DMS114 treated with DMSO at 0.1 percent for 48 hours (cell line): ENCODE measurements at regions not wholly inside any gene's neighbourhood (a gene's known extent, or its start where the extent isn't known, plus 50 kb on each side); places are given as distances from the start of the nearest gene placed in this dataset.

Experiments
- DNase-seq: peaks from one replicate; lab custom pipeline; 2025; ENCODE audit not compliant: unreplicated experiment; lab: John Stamatoyannopoulos, UW

- DNase-seq, result no peak
Observed at GRCh38 chr4:37068580-37068979, 176.0 kb upstream of the NWD2 start.

DNA sequence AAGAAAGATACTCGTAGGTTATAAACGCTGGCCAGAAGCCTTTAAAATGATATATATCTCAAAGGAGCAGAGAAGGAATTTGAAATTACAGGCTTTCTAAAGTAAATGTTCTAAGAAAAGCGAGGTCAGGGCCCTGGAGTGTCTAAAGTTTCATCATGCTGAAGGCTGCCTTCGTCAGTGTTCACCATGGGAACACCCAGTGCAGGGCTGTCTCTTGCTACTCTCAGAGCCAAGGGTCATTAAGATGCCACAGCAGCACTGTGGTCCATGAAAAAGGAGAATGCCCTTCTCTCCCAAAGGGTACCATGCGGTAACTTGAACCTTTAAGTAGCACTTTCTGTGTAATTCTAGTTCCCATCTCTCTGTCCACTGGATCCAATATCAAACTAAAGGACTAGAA is 174.5 kb upstream of the NWD2 start:
- no peak for DNase-seq

GRCh38 chr4:37071576-37071975 is 173.0 kb upstream of the NWD2 start:
- no peak for DNase-seq

GRCh38 chr4:37073226-37073840 is 171.2 kb upstream of the NWD2 start:
- DNase-seq, result no peak

- no peak for DNase-seq
Observed at GRCh38 chr4:37082912-37083311, 161.6 kb upstream of the NWD2 start.

DNA sequence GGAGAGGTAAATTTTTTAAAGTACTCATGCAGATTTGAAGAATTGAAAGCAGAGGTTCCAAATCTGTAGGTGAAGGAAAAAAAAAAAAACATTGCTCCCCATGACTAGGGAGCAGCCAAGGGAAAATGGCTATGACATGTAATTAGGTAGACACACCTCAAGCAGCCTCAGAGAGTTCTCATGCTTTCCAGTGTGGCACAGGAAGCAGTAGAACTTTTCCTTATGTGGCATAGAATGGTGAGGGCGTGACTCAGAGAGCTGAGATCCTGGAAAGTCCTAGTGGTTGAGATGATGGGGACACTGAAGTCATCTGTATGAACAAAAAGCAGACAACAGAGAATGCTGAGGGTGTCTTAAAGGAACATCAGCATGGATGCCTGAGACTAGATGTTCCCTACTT is 148.6 kb upstream of the NWD2 start:
- DNase-seq, result no peak

- no peak for DNase-seq
Observed at GRCh38 chr4:37101182-37101581, 143.4 kb upstream of the NWD2 start.

DNA sequence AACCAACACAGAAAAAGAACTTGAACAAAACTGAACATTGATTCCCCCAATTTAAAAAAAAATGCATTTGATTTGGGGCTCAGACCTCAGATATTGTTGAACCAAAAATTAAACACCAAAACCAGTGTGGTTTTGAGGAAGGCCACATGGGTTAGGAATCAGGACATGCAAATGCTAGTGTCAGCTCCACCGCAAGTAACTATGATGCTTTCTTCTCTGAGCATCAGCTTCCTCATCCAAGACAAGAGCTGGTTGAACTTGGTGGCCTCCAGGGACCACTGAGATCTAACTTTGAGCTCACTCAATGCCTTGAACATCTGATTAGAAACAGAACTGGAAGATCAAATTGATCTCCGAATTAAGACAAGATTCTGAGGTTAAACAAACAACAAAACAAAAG is 142.9 kb upstream of the NWD2 start:
- DNase-seq, result no peak

GRCh38 chr4:37109756-37110155 is 134.8 kb upstream of the NWD2 start:
- DNase-seq, result no peak

GRCh38 chr4:37124800-37125199 is 119.7 kb upstream of the NWD2 start:
- no peak for DNase-seq

- no peak for DNase-seq
Observed at GRCh38 chr4:37126051-37126450, 118.5 kb upstream of the NWD2 start.

DNA sequence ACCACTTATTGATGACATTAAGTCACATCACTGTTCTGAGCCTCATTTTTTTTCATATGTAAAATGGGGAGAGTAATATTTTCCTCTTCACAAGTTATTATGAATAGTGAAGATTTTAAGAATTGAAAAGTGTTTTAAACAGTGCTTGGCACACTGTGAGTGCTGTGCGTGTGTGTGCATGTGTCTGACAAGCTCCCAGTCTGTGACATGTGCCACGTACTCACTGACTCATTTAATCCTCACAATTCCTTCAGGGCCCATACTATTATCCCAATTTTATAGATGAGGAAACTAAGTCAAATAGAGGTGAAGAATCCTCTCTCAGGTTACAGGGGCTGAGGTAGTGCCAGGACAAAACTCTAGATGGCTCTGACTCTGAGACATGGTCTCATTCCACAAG is 114.1 kb upstream of the NWD2 start:
- DNase-seq, result no peak

DNA sequence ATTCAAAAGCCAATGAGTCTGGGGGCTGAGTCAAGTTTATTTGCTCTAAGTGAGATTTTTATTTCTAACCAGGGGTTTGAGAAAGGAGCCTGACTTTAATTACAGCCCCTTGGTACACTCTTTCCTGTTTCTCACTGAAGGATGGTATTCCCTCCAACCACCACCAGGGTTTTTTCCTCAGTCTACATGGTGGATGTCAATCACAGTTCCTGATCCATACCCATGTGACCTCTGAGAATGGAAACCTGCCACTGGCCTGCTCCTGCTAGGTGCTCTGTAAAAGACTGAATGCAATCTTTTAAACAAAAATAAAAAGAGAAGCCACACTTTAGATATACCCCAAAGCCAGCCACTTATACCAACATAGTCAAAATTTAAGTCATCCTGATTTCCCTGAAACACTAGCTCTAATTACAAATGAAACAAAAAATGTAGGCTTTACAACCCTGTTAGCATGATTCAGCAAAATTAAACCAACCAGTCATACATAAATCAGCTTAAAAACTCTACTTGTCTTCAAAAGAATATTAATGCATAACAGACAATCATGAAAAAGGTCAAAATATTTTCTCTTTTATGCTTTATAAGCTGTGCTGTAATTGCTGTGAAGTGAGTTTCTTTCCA is 112.1 kb upstream of the NWD2 start:
- no peak for DNase-seq

DNA sequence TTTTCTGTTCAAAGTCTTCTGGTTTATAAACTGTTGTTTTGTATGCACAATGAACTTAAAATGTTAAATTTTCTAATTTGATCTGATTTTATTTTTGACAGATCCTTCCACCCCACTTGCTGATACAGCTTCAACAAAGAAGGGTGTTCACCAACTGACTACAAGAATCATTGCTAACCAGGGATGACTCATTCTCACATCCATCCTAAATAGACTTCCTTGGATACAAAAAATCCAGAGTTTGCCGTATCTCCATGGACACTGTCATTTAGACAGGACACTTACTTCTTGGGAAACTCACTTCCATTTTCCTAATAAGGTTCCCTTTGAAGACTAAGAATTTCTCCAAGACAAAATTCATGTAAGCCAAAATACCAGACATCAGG is 111.6 kb upstream of the NWD2 start:
- no peak for DNase-seq

DNA sequence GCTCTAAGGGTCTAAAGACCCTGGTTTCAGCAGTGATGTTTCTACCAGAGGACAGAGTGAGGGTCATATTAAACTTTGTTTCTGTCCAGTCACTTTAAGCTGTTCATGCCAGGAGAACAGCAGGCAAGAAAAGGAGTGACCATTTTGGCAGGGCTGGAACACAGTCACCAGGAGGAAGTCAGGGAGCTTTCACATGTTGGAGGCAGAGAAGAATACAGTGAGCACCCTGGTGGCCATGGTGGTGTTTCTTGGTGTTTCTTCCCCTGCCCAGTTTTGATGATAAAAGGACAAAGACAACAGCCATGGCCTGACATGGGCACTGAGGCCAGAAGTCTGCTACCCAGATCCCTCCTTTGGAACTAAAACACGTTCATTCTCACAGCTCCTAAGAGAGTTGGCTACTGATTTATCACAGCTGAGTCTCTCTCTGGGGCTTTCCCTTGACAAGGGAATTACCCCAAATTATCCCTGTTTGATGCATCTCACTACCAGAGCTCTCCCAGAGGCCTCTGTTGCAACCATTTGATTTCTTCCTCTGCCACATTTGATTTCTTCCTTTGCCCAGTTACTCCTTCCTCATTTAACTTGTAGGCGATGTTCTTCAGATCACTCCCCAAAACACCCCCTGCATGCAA is 106.4 kb upstream of the NWD2 start:
- no peak for DNase-seq

- no peak for DNase-seq
Observed at GRCh38 chr4:37138789-37139188, 105.8 kb upstream of the NWD2 start.

DNA sequence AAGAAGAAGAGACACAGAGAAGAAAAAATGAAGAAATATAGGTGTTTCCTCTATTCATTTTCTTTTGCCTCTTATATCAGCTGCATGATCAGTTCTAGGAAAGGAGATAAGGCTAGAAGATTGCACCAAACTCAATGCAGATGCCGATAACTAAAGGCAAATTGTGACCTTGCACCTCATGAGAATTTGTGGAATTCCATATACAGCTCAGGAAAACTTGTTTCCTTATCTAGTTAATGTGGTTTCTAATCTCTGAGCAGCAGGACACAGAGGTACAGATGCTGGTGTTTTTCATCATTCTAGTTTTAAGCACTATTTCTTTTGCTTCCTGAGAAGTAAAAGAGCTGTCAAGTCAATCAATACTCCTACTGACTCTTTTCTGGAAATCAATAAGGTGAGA is 104.6 kb upstream of the NWD2 start:
- no peak for DNase-seq

GRCh38 chr4:37146260-37146659 is 98.3 kb upstream of the NWD2 start:
- DNase-seq, result no peak

DNA sequence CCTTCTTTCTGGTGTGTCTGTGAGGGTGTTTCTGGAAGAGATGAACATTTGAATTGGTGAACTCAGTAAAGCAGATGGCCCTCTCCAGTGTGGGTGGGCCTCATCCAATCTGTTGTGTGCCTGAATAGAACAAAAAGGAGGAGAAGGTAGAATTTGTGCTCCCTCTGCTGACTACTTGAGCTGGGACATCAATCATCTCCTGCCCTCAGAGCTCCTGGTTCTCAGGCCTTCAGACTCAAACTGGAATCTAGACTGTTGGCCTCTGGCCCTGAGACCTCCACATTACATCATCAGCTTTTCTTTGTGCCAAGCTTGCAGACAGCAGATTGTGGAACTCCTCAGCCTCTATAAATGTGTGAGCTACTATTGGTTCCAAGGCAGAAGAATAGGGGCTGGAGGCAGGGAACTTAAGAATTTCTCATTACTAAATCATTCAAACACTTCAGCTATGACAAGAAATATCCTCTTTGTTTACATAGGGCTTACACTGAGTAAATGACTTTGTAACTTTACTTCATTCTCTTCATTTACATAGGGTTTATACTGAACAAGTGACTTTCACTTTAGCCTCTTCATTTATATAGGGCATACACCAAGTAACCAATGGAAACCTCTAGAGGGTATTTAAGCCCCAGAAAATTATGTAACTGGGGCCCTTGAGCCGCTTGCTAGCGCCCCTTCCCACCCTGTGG is 86.9 kb upstream of the NWD2 start:
- DNase-seq, result no peak

DNA sequence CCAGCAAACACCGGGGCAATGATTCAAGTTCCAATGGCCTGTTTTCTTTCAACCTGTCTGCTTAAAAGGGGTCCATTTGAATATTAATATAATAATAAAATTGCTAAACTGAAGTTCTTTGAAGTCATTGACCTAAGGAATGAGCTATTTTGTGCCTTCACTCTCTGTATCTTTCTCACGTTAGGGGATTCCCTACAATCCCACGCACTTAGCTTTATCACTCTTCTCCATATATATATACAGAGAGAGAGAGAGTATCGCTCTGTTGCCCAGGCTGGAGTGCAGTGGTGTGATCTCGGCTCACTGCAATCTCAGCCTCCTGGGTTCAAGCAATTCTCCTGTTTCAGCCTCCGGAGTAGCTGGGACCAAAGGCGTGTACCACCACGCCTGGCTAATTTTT is 83.9 kb upstream of the NWD2 start:
- no peak for DNase-seq

GRCh38 chr4:37165844-37166243 is 78.7 kb upstream of the NWD2 start:
- DNase-seq, result no peak

GRCh38 chr4:37169956-37170355 is 74.6 kb upstream of the NWD2 start:
- DNase-seq, result no peak
